ENCODE measurements at regions not wholly inside any gene's neighbourhood (a gene's known extent, or its start where the extent isn't known, plus 50 kb on each side); places are given as distances from the start of the nearest gene placed in this dataset.

DNA sequence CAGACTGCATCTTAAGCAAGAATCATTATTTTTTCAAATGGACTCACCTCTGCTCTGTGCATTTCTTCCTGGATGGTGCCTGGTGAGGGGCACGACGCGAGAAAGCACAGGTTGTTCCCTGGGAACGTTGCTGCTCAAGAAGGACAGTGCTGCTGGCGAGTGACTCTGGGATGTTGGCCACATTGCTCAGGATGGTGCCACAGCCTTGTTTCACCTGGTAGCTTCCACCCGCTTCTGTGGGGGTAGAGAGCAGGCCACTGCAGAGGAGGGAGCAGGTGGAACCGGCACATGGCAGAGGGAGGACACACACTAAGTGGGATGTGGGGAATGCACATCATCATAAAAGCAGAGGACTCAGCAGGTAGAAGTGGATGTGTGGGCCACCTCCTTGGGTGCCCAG, 444.7 kb downstream of the TCERG1L start:
- DNase-seq (ENCODE audit: low spot score): no peak

DNA sequence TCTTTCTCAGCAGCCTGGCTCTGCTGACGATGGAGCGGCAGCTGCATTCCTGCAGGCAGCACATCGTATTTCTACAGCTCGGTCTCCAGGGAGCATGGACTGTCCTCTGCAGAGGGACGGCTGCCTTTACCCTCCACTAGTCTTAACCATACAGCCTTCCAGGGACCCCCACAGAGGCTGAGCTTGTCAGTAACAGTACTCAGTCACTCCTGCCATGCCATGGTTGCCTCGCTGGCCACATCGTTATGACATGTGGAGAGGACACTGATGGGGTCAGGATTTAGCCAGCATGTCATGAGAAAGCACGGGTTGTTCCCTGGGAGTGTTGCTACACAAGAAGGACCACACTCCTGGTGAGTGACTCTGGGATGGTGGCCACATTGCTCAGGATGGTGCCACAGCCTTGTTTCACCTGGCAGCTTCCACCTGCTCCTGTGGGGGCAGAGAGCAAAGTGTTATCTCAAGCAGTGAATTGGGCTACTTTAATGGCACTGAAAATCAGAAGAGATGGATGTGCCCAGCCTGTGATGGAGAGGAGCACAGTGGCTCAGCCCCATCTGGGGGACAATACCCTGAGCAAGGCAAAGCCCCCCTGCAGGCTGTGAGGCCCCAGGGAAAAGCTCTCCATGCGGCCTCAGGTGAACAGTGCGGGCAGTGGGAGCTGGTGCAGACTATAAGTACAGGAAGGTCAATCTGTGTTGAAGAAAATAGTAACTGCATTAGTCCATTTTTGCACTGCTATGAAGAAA, 443.9 kb downstream of the TCERG1L start:
- DNase-seq (ENCODE audit: low spot score): no peak

GRCh38 chr10:130869179-130869841, 442.2 kb downstream of the TCERG1L start:
- no peak for DNase-seq (ENCODE audit: low spot score)

- no peak for DNase-seq (ENCODE audit: low spot score)
Measured at GRCh38 chr10:130871406-130871805, 440.1 kb downstream of the TCERG1L start.

DNA sequence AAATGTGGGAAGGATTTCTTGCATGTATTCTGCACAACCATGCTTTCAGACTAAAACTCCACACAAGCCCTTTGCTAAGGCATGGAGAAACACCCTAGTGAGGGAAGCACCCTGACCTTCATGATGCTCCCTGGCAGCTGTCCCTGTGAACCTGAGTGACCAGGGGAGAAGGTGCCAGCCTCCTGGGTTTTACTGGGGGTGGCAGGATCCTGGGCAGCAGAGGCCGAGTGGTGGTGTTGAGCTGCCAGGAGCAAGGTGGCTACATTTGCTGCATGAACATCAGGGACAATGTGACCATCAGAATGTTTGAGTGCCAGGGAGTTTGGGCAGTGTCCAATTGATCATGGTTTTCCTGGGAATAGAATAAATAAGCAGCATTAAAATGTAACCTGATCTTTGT, 437.9 kb downstream of the TCERG1L start:
- no peak for DNase-seq (ENCODE audit: low spot score)

- no peak for DNase-seq (ENCODE audit: low spot score)
Measured at GRCh38 chr10:130875116-130875515, 436.4 kb downstream of the TCERG1L start.

- DNase-seq (ENCODE audit: low spot score): no peak
Measured at GRCh38 chr10:130875897-130876472, 435.5 kb downstream of the TCERG1L start.

- no peak for DNase-seq (ENCODE audit: low spot score)
Measured at GRCh38 chr10:130877126-130877525, 434.4 kb downstream of the TCERG1L start.

GRCh38 chr10:130878131-130878530, 433.4 kb downstream of the TCERG1L start:
- no peak for DNase-seq (ENCODE audit: low spot score)

DNA sequence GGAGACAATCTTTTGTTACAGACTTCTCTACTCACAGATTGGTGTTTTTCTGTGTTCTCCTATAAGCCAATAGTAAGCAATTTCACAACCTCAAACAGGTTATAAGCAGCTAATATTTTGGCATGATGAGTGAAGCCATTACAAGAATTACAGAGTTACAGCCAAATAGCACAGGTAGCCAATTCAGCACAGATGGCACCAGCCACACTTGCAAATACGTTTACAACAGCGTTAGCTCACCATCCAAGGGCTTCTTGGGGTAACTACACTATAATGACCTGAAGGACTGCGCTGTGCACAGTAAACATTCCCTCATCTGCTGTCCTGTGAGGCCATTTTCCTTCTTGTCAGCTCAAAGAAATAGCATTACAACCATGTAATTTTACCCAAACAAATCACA, 428.6 kb downstream of the TCERG1L start:
- no peak for DNase-seq (ENCODE audit: low spot score)

DNA sequence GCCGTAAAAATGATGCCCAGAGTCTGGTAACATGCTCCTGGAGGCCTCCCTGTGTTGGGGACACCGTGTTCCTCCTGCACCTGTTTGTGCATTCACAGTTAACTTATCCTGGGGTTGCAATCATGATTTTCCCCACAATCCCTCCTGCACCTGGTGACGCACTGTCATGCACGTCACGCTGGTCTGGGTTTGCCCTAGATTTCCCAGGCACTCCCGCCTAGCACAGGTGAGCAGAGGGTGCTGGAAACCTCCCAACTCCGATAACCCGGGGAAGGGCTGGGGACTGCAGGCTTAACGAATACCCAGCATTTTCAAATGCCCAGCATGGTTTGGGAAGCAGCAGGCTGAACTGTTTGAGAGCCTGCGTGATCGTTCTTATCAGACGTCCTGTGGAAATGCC, 427.1 kb downstream of the TCERG1L start:
- no peak for DNase-seq (ENCODE audit: low spot score)

GRCh38 chr10:130885021-130885655, 426.4 kb downstream of the TCERG1L start:
- no peak for DNase-seq (ENCODE audit: low spot score)

DNA sequence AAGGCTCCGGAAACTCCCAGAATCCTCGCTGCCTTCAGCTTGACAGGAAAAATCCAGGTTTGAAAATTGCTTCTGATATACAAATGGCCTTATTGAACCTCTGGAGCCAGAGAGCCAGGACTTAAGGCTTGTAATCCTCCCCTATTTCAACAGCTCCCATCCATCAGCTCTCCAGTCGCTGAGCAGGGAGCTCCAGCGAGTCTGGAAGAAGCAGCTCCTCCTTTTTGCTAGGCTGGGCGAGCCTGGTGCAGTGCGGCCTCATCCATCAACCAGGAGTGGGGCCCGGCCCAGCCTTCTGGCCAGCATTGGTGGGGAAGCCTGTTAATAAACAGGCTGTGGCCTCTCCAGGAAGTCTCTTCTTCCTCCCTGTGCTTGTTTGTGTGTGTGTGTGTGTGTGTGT, 424.4 kb downstream of the TCERG1L start:
- peak; percentile 57 for DNase-seq (ENCODE audit: low spot score)

GRCh38 chr10:130888493-130888892, 423.0 kb downstream of the TCERG1L start:
- no peak for DNase-seq (ENCODE audit: low spot score)

DNA sequence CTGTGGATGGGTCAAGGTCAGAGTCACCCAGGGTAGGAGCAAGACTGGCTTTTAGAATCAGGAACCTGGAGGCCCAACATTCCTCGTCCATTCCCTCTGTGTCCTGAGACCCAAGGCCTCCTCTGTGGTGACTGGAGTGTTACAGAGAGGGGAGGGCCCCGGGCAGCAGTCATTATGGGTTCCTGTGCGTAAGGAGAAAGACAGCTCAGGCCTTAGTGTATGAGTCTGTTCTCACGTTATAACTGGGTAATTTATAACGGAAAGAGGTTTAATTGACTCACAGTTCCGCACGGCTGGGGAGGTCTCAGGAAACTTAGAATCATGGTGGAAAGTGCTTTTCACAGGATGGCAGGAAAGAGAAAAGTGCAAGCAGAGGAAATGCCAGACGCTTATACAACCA, 422.3 kb downstream of the TCERG1L start:
- DNase-seq (ENCODE audit: low spot score): no peak

DNA sequence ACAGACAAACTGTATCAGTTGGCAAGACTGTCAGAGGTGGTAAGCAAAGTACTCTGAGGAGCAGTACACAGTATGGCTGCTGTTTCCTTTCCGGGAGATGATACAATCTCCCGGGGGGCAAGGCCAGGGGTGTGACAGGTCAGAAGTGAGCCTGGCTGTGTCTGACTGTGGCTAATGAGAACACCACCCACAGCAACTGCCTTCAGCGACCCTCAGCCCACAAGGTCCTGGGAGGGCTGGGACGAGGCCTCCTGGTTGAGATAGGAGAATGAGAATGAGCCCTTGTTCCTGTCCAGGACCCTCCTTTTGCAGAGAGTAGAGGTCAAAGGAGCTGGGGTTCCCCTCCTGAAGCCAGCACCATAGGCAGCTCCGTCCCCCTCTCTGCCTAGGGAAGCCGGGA, 421.7 kb downstream of the TCERG1L start:
- DNase-seq (ENCODE audit: low spot score): no peak

GRCh38 chr10:130891066-130891465, 420.5 kb downstream of the TCERG1L start:
- DNase-seq (ENCODE audit: low spot score): no peak

DNA sequence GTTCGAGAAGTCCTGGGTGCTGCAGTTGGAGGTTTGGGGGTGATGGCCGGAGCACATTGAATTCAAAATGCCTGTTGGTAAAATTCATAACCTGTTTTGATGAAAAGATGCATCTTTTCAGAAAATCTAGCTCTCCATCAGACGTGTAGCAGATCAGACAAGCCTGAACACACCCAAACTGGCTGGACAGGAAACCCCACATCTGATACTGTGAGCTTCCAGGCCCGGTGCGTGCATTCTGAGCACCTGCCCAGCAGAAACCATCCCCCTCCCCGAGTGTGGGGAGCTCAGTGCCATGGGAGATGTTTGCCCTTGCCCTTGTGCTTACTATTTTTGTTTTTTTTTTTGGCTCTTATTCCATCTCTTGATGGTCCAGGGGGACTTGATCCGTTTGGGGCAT, 417.1 kb downstream of the TCERG1L start:
- DNase-seq (ENCODE audit: low spot score): peak; percentile 71

DNA sequence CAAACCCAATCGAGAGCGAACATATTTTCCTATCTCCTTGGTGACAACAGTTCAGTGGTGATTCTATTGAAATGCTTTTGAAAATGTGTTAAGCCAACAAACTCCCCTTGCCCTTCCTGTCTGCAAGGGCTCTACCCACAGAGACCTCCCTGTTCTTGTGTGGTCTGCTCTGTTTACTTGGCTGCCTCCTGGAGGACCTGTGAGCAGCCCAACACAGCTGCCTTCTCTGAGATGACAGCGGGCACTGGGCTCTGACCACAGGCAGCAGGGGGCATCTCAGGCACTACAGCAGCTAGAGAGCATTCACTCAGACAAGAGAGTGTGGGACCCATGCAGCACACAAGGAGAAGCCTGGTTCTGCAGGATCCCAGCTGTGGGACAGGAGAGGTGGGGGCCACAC, 416.4 kb downstream of the TCERG1L start:
- no peak for DNase-seq (ENCODE audit: low spot score)

DNA sequence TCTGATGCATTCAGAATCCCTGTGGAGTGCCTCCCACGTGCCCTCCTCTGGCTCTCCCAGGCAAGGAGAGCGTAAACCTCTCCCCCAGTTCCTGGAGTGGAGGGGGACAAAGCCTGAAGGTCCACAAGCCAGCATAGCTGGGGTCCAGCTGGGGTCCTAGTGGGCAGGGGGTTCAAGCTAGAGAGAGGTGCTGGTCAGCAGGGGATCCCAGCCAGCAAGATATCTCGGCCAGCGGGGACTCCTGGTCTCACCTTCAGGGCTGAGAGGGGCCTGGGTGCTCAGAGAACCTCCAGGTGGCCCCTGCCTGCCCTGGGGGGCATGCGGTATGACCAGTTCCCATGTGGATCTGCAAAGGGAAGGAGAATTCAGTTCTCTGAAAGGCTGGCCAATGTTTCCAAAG, 413.7 kb downstream of the TCERG1L start:
- DNase-seq (ENCODE audit: low spot score): no peak

GRCh38 chr10:130898381-130898780, 413.1 kb downstream of the TCERG1L start:
- DNase-seq (ENCODE audit: low spot score): no peak

GRCh38 chr10:130899856-130900255, 411.7 kb downstream of the TCERG1L start:
- DNase-seq (ENCODE audit: low spot score): no peak

Measured in umbilical cord (tissue), 1 donor.